HG03439 (cell line): ENCODE measurements at regions not wholly inside any gene's neighbourhood (a gene's known extent, or its start where the extent isn't known, plus 50 kb on each side); places are given as distances from the start of the nearest gene placed in this dataset.

Source experiments
- ATAC-seq: cut with Tn5 transposase; IDR thresholded peaks from one replicate; pipeline ENCODE4 v1.9.1; 2021; ENCODE audit warnings: mild to moderate bottlenecking, moderate library complexity; ENCODE audit not compliant: unreplicated experiment

DNA sequence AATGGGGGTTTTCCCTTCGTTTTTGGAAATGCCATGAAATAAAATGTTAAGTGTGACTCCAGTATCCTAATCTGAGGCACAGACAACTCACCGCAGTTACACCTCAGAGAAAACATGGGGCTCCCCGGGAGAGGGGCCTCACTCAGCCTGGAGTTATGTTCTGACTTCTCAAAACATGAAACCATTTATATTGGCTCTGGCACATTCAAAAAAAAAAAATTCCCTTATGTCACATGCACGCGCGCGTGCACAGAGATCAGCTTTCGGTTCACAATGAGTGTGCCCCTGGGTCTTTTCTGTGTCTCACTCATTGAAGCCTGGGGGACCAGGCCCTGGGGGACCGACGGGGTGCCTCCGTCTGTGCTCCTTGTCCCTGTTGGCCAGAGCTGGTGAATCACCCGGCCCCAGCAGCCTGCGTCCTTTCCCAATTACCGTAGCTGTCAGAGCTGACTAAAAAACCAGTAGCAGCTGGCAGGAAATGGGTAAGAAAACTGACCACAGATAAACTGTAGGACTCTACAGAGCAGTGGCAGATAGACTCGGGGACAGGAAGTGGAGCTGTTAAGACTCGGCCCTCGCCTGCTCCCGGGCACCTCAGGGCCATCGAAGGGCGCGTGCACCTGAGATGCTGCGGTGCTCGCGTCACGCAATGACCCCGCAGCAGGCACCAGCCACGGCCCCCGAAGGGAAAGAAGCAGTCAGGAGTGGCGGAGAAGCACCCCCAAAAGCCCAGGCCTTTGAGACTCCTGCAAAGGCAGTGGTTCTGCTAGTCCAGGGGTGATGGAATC, 138.3 kb upstream of the ID2 start:
- peak; percentile 71 for ATAC-seq

DNA sequence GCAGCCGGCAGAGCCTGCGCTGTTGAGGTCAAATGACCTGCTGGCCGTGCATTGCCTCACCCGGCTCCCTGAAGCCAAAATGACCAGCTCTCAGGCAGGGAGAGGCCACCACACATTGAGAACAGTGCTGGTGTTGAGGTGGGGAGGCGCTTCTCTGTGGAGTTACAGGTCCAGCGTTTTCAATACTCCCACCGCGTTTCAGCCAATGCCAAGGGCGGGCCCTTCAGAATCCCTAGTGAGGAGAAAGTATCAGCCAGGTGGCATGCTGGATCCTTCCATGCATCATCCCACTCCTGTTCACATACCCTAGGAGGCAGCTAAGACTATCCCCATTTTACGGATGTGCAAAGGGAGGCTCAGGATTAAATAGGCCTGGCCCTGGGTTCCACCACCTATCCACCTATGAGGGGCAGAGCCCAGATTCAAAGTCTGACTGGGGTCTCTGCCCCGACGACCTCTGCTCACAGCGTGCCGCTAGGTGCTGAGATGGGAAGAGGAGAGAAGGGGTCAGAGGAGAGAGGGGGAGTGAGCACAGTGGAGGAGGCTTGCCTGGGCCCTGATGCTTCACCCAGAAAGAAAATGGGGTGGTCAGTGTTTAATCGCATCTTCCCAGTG, 137.6 kb upstream of the ID2 start:
- ATAC-seq: no peak

DNA sequence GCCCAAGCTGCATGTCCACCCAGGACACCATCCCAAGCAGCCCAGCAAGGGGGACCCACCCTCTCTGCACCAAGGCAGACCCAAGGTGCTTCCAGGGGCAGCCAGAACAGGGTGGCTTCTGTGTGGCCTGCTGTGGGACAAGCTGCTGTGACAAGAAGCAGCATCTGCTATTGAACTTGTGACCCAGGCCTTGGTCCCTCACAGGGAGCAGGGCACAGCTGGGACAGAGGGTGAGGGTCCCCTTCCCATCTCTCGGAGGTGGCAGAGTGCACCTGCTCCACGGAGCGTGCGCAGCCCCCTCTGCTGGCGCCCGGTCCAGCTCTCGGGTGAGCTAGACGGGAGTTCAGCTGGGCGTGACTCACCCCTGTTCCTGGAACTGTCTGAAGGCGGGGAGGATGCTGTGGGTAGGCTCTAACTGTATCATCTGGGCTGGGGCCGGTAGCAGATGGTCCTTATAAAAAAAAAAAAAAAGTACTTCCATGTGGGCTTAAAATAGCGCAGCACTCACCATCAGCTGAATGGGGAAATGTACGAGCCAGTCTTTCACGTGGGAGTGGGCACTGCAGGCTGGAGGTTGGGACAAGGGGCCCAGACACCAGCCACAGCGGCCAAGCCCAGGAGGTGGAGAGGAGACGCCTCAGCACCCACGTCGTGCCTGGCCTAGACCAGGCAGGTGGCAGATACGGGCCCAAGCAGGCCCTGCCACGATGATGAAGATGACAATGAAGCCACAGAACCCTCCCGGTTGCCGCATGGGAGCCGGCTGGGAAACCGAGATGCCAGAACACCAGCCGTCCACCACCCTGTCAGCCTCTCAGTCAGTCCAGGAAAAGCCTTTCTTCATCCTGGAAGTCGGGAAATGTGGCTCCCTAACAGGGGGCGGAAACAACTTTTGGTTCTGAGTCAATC, 136.8 kb upstream of the ID2 start:
- peak; percentile 43 for ATAC-seq

DNA sequence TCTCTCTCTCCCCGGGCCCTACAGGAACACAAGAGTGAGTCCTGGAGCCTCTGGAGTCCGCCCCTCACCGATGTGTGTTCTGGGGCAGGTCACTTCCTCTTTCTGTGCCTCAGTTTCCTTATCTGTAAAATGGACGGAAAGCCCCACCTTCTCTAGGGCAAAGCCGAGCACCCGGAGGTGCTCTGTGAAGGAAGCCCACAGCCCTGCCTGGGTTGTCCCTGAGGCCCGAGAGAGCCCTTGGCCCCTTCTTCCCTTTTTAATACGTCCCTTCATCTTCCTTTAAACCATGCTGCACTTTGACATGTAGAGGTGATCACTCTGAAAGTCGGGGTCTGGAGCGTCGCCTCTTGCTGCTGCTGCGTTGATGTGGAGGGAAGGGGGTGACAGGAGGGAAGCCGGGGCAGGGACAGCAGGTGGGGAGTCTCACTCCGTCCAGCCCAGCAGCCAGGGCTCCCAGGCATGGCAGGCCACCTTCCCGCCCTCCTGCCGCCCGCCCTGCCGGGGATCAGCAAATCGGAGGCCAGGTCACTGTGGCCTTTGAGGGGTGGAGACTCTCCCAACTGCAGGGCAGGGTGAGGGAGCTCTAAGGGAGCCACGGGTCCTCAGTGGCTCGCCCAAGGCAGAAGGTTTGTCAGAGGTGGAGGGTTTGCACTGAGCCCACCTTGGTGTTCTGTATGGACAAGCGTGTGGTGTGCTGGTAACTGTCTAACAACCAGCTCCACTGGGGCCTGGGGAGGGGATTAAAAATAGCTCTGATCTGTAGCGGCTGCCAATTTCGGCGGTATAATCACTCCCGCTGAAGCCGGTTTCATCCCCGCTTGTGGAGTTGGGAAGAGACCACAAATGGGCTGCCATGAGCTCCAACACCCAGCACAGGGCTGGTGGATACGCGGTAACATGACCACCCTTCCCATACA, 135.9 kb upstream of the ID2 start:
- ATAC-seq: no peak

DNA sequence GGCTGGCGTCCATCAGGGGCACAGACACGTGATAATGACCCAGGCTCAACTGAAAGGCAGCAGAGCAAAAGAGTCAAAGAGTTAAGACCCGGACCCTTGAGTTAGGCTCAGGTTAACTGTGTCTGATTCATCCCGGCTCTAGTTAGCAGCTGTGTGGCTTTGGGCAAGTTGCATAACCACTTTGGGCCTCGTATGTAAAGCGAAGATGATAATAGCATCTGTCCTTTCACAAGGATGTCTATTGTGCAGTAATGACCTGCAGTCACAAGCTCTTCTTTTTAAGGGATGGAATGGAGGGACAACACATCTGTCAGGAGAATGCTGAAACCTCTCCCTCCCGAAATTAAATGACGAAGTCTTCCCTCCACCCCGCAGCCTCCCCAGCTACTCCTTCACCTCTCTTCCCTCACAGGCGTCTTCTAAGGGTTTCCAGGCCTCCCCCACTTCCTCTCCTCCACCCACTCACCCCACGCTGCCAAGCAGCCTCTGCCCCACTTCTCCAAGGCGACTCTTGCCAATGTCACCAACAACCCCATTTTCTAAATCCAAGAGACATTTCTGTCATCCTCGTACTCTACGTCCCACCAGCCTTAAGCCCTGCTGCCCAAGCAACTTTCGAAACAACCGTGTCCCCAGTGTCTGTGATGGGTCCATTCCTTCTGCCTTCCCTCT, 135.1 kb upstream of the ID2 start:
- no peak for ATAC-seq

DNA sequence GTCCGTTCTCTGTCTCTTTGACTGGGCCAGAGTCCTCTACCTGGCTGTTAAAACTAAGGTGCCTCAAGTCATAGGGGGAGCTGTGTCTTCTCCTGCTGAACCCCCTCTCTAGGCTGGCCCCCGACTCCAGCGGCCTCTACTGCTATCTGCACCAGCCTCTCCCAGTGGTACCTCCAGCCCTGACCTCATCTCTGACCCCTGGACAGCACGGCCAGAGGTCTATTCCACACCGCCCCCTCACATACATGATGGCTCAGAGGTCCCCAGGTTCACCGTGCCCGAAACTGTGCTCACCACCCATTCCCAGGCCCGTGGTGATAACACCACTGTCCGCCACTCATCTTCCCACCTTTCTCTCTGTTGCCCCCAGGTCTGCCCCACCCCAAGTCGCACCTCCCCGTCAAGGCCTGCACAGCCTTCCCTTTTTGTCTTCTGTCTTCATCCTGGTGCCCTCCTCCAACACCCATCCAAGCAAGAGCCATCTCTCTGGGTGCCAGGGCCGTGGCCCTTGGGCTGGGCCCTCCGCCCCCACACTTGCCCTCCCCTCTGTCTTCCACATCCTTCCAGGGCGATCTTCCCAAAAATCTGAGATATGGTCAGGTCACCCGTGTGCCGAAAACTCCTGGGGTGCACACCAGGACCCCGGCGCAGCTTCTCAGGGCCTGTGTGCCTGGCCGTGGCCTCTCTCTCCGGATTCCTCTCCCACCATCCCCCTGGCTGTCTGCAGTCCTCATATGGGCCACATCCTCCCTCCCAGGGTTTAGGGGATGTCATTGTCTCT, 134.4 kb upstream of the ID2 start:
- no peak for ATAC-seq

DNA sequence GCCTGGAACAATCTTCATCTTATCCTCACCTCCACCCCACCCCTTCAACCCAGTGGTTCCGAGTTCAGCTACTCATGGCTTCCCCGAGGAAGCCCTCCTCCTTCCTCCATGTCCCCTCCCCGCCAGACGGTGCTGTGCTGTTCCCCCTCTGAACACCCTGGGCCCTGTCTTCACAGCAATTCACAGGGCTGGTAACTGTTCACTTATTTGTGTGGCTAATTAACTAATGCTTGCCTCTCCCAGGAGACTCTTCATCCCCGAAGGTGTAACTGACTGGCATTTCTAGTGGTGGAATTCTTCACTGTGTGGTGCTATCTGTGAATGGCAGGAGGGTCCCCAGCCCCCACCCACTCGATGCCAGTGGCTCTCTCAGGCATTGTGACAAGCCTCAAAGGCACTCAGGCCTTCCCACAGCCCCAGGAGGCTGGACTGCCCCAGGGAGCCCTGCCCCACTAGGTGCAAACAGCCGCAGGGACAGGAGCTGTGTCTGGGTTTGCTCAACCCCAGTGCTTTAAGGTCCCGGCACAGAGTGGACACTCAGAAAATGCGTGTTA, 133.7 kb upstream of the ID2 start:
- ATAC-seq: no peak

DNA sequence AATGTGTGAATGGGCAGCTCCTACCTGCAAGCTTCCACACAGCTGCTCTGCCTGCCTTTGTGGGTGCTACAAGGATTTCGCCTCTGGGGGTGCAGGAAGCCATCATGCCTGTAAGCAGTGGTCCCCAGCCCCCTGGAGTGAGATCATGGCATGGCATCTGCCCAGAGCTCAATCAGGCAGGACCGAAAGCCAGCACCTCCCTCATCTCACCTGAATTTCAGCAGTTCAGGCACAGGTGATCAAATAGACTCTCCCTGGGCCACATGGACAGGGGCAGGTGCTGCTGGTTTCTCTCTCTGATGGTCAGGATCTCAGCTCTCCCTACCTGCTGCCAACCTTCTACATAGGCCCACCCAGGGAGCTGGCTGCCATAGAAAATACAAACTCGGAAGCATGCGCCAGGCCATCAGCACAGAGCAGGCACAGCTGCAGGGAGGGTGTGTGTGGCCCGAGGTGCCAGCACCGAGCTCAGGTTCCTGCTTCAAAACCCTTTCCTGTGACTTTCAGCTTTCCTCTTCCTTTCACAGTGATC, 133.2 kb upstream of the ID2 start:
- no peak for ATAC-seq

DNA sequence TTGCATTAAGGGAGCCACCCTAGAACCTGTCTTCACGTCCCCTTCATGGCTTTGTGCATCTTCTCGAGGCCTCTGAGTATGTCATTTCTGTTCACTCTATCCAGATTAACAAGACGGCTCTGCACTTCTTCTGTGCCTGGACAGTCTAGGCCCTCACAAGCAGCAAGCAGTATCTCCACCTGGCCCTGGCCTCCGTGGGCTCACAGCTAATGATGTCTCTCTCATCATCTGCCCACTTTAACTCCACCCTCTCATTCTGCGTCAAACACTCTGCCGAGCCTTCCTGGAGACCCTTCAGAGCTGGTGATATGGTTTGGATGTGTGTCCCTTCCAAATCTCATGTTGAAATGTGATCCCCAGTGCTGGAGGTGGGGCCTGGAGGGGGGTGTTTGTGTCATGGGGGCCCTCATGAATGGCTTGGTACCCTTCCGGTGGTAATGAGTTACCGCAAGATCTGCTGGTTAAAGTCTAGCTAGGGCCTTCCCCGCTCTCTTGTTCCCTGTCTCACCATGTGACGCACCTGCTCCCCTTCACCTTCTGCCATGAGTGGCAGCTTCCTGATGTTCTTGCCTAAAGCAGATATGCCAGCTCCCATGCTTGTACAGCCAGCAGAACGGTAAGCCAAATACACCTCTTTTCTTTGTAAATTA, 132.5 kb upstream of the ID2 start:
- ATAC-seq: no peak

DNA sequence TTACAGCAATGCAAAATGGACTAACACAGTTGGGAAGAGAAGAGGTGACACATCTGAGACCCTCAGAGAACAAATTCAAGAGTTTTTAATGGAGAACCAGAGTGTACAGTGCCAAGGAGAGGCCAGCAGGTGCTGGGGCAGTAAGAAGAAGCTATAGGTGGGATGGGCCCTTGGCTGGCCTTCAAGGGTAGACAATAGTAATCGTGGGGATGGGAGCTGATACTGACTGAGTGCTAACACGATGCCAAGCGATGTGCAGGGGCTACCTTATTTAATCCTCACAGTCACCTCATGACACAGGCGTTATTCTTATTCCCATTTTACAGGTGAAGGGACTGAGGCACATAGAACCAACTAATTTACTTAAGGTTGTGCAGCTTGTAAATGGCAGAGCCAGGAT, 131.9 kb upstream of the ID2 start:
- no peak for ATAC-seq

DNA sequence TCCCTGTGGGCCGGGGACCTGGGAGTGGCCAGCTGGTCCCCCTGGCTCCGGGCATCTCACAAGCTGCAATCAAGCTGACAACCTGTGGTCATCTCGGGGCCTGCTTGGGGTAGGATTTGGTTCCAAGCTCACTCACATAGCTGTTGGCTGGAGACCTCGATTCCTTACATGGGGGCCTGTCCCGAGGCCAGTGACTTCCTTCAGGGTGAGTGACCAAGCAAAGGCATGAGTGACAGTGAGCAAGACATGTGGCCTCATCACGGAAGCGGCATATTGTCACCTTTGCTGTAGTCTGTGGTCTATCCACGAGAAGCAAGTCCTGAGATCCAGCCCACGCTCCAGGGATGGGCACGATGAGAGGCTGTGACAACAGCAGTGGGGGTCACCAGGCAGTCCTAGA, 131.4 kb upstream of the ID2 start:
- ATAC-seq: no peak

DNA sequence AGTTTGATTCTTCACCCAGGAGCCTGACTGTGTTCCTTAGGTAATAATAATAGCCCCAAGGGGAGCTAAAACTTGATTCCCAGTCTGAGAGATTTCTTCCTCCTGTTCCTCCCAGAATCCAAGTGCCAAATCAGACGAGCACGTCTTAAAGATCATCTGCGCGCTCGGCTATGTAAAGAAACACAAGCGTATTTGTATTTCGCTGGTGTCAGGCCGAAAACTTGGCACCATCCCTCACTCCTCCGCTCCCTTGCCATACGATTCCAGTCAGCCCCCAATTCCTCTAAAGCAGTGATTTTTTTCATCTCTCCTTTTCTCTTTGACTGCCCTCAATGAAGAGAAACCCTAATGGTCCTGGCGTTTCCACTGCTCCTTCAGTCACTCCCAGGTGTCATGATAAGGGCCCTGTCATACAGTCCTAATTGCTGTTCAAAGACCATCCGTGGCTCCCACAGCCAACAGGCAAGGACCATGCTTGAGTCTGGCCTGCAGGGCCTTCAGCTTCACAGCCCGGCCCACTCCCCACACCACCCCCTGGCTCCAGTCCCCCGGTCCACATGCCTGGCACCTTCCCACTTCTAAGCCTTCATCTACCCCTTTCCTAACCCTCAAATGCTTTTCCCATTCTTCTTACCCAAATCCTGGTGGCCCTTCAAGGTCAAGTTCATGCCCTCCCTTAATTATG, 130.8 kb upstream of the ID2 start:
- ATAC-seq: no peak

DNA sequence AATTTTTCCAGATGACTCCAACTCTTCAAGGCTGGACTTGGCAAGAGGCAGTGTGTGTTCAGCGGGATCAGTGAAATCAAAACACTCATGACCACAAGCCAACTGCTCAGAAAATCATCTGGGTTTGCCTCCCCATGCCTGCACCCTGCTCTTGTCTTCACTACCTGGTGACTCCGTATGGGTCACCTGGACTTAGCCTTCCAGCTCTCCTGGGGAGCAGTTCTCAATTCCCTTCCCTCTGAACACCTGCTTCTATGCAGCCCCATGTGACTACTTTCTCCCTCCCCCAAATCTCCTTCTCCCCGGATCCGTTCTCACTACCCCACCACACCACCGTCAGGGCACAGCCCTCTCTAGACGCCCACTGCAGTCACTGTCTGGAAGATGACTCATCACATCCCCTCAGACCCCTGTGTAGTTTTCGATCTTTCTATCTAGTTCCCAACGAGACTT, 130.2 kb upstream of the ID2 start:
- peak; percentile 59 for ATAC-seq

DNA sequence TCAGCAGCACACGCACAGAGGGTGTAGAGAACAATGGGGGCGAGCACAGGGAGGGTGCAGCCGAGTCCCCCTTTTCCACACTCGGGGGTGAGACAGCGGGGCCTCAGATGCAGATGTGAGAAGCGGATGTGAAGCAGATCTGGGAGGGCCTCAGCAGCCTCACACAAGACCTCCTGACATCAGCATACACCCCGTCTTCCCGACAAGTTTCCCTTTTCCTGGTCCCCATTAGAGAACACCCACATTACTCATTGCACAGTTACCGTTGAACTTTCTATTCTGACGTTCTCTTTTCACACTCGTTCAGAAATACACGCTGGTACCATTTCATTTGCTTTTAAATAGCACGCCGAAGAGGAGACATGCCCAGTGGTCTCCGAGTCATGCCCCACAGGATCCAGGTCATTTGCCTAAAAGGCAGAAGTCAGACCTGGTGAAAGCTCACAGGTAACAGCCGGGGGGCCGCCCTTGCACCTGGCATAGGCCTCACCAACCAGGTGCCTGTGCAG, 129.5 kb upstream of the ID2 start:
- peak; percentile 47 for ATAC-seq

DNA sequence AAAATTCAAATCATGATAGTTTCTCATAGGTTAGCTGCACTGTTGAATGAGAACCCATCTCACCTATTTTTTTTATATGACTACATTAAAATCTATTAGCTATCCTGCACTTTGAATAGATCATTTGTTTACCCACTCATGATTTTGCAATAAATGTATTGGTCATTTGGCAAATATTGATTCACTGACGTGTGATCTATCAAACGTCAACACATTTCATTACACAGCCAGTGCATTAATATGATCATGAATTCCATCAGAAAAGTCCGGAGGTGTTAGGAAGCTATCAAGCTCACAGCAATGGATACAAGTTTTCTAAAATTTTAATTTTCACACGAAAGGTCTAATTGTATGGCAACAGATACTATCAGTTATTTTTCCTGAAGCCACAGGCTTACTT, 128.2 kb upstream of the ID2 start:
- no peak for ATAC-seq

DNA sequence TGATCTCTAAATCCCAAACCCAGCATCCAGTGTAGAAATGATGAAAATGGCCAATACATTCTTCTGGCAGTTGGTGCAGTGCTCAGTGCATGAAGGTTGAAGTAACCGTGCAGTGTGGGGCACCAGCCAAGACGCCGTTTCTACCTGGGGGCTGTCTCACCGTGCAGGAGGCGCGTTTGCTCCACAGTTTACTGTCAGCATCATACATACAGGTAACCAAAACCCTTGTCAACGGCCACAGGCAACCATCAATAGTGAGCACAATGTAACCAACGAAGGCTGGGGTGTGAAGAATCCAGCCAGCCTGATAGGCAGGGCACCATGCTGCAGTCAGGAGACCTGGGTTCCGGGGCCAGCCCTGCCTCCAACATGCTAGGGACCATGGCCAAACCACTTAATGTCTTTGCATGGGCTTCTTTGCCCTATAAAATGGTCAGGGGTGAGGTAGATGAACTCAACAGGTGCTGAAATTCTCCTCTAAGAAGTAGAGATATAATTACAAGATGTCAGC, 127.5 kb upstream of the ID2 start:
- no peak for ATAC-seq

DNA sequence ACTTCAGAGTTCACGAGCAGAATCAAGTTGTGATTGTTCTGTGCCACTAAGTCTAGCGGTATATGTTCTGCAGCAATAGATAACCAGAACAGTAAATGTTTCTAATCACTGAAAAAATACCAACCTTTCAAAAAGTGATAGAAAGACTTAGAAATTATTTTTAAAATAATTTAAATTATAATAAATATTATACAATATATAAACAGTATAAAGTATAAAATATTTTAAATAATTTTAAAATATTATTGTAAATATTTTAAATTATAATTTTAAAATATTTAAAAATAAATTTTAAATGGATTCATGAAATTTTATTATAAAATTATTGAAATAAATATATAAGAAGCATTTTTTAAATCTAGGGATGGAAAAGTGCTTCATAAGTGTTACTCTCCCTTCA, 126.3 kb upstream of the ID2 start:
- no peak for ATAC-seq
